ENCODE measurements at regions not wholly inside any gene's neighbourhood (a gene's known extent, or its start where the extent isn't known, plus 50 kb on each side); places are given as distances from the start of the nearest gene placed in this dataset.

DNA sequence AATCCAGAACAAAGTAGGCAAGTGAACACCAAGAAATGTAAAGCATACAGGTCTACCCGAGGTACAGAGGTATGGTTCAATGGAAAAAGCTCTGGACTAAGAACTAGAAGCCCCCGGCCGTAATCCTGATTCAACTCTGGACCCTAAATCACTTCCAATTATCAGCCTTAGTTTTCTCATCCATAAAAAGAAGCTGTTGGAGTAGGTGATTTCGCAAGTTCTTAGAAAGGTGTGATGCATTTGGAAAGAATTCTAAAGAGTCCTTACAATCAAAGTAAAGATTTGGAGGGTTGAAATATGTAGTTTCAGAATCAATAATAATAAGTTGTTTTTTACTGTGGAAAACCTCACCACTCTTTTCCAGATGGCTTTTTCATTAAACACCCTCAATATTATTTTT lies 622.1 kb upstream of the ID2 start:
- no peak for DNase-seq

GRCh38 chr2:8061219-8061618 lies 620.6 kb upstream of the ID2 start:
- no peak for DNase-seq

GRCh38 chr2:8064603-8065002 lies 617.3 kb upstream of the ID2 start:
- no peak for DNase-seq

DNA sequence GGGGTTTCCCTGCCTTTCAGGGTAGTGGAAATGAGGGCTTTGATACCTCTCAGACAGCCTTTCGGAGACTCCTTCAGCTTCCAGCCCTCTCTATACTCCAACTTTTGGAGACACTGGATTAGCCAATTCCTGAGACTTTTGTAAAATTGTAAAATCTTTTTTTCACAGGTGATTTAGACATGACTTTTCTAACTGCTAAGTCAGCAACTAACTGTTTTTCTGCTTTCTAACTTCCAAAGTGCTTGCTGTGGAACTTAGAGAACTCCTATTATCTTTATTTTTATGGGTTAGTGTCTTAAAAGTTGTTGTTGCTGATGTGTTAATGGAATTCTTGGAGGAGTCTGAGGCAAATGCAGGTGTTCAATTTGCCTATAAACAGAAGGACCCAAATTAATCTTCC lies 616.7 kb upstream of the ID2 start:
- DNase-seq: no peak

DNA sequence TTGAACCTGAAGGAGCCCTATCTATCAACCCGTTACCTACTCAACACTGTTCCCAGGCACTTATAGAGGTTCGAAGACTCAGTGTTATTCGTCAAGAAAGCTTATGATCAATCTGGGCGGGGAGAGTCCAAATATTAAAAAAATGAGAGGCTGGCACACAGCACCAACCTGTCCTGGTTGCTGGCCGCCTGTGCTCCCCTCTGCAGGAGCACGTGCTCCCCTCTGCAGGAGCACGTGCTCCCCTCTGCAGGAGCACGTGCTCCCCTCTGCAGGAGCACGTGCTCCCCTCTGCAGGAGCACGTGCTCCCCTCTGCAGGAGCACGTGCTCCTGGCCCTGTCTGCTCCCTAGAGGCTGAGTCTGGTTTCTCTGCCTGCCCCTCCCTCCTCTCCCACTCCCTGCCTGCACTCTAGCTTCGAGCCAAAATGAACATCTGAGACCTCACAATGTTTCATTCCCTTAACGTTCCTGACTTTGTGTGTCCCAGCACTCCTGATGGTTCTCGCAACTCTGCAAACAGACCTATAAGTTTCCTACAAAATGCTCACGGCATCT lies 614.0 kb upstream of the ID2 start:
- no peak for DNase-seq

DNA sequence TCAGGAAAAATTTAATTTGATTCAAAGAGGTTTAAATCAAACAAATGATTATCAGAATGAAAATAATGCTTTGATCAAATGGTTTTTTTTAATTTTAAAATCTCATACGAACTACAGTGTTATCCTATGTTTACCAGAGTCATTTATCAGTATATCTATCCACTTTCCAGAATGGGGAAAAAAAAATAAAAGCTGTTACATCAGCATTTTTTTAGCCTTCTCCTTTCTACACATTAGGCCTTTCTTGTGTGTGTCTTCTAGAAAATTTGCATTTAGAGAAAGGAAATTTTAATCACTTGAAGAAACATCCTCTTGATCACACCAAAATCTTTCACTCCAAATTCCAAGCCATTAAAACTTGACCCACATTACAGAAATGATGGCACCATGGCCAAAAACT lies 608.9 kb upstream of the ID2 start:
- no peak for DNase-seq

DNA sequence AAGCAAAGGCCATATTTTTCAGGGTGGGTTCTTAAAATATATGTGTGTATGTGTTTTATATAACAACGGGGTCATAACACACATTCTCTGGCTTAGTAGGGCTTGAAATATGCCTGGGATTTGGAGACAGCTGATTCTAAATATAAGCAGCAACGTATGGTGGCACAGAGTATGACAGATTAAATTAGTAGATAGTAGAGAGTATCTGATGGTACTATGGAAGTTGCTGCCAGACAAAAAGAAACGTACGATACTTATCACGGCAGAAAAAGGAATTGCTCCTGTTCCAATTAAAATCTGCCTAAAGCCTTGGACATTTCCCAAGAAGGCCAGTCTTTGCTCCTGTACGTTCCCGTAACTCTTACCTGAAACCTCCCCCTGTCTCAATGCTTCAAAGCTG lies 607.9 kb upstream of the ID2 start:
- no peak for DNase-seq

- no peak for DNase-seq
Observed at GRCh38 chr2:8076448-8077342, 605.2 kb upstream of the ID2 start.

- DNase-seq: no peak
Observed at GRCh38 chr2:8078705-8079104, 603.2 kb upstream of the ID2 start.

DNA sequence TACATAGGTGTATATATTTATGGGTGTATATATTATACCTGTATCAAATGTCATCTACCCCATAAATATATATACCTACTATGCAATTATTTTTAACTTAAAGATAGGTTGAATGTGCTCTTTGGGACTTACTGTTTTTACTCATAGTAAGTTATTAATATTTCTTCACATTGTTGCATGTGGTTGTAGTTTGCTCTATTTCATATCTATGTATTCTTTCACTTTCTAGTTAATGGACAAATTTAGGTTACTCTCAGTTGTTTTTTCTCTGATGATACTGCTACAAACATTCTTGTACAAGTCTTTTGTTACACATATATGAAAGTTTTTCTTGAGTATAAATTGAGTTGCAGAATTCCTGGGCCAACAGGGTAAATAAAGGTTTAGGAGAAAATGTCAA lies 601.8 kb upstream of the ID2 start:
- DNase-seq: no peak

GRCh38 chr2:8081130-8081529 lies 600.7 kb upstream of the ID2 start:
- no peak for DNase-seq

GRCh38 chr2:8082840-8083239 lies 599.0 kb upstream of the ID2 start:
- no peak for DNase-seq

DNA sequence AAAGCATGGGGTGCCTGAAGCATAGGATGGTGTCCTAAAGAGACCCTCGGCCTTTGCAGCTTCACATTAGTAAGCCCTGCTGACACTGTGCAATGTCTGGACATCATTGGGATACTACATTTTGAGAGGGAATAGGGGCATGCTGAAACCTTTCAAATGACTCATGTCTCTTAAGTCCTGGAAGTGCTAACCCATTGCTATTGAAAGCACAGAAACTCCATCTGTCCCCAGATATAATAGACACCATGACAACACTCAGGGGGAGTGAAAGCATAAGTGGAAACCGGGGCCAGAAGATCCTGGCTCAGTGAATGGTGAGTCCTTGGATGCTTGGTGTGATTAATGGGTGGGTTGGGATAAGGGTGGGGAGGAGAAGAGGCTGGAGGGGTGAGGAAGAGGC lies 595.5 kb upstream of the ID2 start:
- peak; percentile 33 for DNase-seq

- peak; percentile 97 for DNase-seq
Observed at GRCh38 chr2:8086796-8087479, 594.9 kb upstream of the ID2 start.

DNA sequence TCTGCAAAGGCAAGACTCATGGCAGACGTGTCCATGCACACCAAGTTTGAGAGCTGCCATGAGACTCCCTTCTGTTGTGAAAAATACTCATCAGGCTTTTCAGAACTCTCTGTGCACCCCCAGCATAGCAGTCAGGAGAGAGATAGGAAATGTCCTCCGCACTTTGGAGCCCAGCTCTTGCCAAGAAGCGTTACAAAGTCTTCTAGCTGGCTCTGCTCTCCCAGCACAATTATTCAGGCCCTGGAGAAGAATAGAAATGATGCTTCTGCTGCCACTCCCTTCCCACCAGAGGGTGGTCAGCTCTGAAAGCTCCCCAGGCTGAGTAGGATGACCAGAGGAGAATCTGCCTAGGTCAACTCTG lies 594.4 kb upstream of the ID2 start:
- DNase-seq: no peak

DNA sequence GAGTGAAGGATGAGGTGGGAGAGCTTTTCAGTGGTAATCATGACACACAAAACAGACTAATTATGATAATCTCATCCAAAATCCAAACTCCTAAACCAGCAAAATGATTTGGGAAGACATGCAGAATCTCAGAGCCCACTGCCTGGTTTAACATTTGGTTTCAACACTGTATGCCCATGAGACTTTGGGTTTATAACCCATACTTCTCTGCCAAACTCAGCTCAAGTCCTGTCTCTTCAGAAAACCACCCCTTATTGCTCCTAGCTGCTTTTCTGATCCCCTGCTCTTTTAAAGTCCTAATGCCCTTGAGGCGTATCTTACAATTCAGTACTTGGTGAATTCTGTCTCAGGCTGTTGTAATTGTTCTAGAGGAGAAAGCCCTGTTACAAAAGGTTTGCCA lies 593.0 kb upstream of the ID2 start:
- no peak for DNase-seq

DNA sequence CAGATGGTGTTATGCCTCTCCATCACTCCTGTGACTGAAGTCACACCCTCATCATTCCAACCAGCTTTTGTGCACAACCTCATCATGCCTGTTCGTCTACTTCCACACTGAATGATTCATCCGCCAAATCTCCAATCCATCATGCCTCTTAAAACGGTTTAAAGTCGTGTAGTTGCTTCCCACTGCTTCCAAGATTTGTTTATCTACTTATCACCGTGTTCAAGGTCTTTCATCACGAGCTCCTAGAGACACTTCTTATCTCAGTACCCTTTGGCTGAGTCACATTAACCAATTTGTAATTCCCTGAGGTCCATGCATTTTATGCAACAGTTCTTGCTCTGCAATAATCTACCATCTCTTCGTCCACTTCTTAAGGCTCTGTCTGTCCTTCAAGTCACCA lies 592.3 kb upstream of the ID2 start:
- peak; percentile 58 for DNase-seq

DNA sequence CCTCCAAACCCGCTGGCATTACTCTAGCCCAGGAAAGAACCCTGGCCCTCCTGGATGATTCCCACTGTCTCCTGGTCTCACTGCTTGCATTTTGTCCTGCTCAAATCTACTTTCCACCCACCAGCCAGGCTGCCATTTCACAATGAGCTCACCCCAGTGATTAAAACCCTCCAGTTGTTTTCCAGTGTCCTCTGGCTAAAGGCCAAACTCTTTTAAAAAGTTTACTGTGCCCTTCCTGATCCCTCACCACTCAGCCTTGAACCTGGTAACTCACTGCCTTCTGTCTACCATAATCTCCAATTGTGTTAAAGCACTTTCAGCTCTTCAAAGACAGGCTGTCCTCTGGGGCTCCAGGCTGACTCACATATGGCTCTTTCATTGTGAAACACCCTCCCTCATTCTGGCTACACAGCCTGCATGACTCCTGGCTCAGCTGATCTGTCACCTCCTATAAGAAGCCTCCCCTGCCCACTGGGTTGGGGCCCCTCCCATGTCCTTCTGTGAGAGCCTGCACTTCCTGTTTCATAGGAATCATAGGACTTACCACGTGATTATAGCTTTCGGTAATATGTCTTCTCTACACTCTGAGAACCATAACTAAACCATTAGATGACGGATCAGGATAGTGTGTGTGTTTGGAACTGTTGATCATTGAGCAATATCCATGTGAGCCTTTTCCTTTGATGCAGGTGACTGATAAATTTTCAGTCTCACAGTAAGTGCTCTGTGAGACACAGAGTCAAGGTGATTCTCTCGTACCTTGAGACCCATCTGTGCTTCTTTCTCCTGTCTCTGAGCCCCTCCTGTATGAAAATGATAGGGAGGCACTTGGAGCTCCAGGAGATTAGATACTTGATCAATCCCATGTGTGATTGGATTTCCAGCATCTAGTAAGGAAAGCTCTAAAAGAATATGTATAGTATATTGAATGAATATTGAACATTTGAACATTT lies 590.8 kb upstream of the ID2 start:
- peak; percentile 90 for DNase-seq

DNA sequence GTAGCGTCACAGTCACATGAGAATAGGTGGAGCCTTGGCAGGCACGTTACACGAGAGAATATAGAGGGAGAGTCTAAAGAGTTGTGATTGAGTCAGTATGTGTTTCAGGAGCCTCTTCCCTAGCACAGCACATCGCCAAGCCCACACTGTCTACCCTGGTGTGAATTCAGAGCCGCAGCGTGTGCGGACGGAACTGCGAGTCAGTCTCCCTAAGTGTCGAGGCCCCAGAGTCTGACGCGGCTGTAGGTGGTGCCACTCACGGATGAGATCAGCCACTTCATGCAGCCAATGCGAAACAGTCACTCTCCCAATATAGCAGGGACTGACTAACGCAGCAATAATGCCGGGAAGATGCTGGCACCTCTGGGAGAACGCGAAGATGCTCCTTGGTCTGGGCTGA lies 587.3 kb upstream of the ID2 start:
- DNase-seq: peak; percentile 52

GRCh38 chr2:8095978-8096377 lies 585.9 kb upstream of the ID2 start:
- DNase-seq: no peak

DNA sequence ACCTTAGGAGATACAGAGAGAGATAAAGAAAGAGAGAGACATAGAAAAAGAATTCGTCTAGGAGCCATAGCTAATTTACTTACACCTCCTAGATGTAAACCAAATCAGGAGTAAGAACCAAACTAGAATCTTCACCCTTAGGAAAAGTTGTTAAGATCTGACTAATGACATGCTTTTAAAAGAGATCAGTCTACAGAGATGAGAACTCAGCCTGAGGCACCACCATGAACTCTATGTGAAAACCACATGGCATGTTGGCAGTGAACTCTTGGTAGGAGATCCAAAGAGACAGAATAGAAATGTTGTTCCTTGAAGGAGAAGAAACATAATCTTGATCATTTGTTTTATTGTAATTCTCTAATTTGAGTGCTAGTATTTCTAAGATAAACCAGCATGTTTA lies 585.4 kb upstream of the ID2 start:
- no peak for DNase-seq

DNA sequence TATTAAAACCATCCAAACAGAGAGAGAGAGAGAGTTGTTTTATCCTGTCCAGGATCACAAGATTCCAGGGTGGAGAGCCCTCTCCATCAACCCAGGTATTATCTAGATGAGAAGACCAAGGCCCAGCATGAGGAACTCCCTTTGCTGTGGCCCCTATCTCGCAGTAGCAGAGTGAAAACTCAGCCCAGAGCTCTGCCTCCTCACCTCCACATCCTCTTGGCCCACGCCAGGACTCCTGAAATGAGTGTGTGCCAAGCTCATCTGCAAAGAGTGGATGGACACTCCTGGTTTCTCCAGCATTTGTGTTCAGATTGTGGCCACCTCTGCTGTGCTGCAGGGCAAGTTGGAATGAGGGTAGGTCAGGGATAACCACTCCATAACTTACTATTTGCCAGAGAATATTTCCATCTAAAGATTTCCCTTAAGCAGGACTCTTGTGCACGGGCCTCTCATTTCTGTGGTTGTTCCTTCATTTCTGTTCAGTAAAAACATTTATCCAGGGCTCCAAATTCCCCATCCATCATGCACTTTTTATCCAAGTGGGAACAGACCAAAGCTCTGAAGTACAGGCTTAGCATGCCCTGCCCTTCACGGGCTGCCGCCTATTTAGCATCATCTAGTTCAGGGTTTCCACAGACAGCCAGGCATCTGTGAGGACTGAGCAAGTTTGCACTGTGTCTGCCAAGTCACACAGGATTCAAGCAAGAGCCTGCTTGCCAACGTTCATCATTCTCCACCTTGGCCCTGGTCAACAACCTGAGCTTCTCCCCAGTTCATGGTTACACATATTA lies 583.2 kb upstream of the ID2 start:
- DNase-seq: no peak

All from fibroblast of skin of scalp (primary cell).